SK-N-SH (cell line): ENCODE measurements at regions not wholly inside any gene's neighbourhood (a gene's known extent, or its start where the extent isn't known, plus 50 kb on each side); places are given as distances from the start of the nearest gene placed in this dataset.

ENCODE experiments used
- EP300 ChIP-seq, 2 experiments: IDR thresholded peaks; 2 replicates each; pipeline versions ENCODE4 v1.4.0 to v1.6.1; 2012; ENCODE audit warnings: borderline replicate concordance in 1 of 2, low read depth in 1 of 2, low read length in 1 of 2
- EZH2phosphoT487 ChIP-seq: fragments of 200-600 bp; sonication (generic); IDR thresholded peaks from 2 replicates; pipeline ENCODE4 v1.6.1; 2017; ENCODE audit warnings: low read depth, mixed run types, mild to moderate bottlenecking, antibody characterized with exemption, moderate library complexity, borderline replicate concordance
- GABPA ChIP-seq: IDR thresholded peaks from 2 replicates; pipeline ENCODE4 v1.4.0; 2012; ENCODE audit warnings: low read depth, mild to moderate bottlenecking
- RAD21 ChIP-seq: IDR thresholded peaks from 2 replicates; pipeline ENCODE4 v1.6.1; 2012; ENCODE audit warnings: mild to moderate bottlenecking, low read length
- RCOR1 ChIP-seq: fragments of 150-350 bp; IDR thresholded peaks from 2 replicates; pipeline ENCODE4 v1.6.1; 2017; ENCODE audit warnings: antibody characterized with exemption, low read length
- SIN3A ChIP-seq: IDR thresholded peaks from 2 replicates; pipeline ENCODE4 v1.6.1; 2012; ENCODE audit warnings: low read depth, mild to moderate bottlenecking, low read length, moderate library complexity, borderline replicate concordance
- TAF1 ChIP-seq: IDR thresholded peaks from 2 replicates; pipeline ENCODE4 v1.6.1; 2012; ENCODE audit warnings: low read depth, mild to moderate bottlenecking, low read length, moderate library complexity, borderline replicate concordance
- YY1 ChIP-seq: IDR thresholded peaks from 2 replicates; pipeline ENCODE4 v1.4.0; 2012; ENCODE audit warnings: low read depth, mild to moderate bottlenecking
- TF ChIP-seq, protein P1 (sequence below): fragments of 200-600 bp; sonication (generic); IDR thresholded peaks from 2 replicates; pipeline ENCODE4 v1.6.1; 2017; ENCODE audit warnings: antibody characterized with exemption, mild to moderate bottlenecking, moderate library complexity
- TF ChIP-seq, protein P2 (sequence below): fragments of 150-350 bp; IDR thresholded peaks from 2 replicates; pipeline ENCODE4 v1.6.1; 2016; ENCODE audit warnings: mild to moderate bottlenecking, low read depth, low read length
- TF ChIP-seq, protein P3 (sequence below): IDR thresholded peaks from 2 replicates; pipeline ENCODE4 v1.4.0; 2012; ENCODE audit warnings: low read depth, borderline replicate concordance
- TF ChIP-seq, protein P4 (sequence below): fragments of 150-350 bp; IDR thresholded peaks from 2 replicates; pipeline ENCODE4 v1.6.1; 2017; ENCODE audit warnings: antibody characterized with exemption, low read length, low read depth, borderline replicate concordance
- TF ChIP-seq, protein P5 (sequence below): IDR thresholded peaks from 2 replicates; pipeline ENCODE4 v1.4.0; 2012; ENCODE audit warnings: low read depth

DNA sequence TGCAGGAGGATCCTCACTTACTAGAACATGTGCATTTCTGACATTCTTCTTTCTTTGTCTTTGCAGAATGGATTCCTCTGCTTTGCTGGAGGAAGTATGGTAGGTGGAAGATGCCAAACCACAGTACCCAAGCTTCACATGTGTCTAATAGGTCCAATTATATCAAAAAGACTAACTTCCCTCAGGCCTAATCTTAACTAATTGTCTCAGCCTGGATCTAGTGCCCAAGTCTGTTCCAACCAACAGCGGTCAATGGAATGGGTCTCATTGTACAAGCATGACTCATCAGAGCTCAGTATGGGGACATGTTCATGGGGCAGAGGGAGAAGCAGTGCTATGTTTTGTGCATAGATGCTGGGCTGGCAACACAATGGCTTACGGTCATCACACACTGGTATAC, 81.6 kb upstream of the CSNK1A1L start:
- TF ChIP-seq TAF1: no peak
- TF ChIP-seq, protein P1, sequence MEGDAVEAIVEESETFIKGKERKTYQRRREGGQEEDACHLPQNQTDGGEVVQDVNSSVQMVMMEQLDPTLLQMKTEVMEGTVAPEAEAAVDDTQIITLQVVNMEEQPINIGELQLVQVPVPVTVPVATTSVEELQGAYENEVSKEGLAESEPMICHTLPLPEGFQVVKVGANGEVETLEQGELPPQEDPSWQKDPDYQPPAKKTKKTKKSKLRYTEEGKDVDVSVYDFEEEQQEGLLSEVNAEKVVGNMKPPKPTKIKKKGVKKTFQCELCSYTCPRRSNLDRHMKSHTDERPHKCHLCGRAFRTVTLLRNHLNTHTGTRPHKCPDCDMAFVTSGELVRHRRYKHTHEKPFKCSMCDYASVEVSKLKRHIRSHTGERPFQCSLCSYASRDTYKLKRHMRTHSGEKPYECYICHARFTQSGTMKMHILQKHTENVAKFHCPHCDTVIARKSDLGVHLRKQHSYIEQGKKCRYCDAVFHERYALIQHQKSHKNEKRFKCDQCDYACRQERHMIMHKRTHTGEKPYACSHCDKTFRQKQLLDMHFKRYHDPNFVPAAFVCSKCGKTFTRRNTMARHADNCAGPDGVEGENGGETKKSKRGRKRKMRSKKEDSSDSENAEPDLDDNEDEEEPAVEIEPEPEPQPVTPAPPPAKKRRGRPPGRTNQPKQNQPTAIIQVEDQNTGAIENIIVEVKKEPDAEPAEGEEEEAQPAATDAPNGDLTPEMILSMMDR: no peak
- TF ChIP-seq, protein P2, sequence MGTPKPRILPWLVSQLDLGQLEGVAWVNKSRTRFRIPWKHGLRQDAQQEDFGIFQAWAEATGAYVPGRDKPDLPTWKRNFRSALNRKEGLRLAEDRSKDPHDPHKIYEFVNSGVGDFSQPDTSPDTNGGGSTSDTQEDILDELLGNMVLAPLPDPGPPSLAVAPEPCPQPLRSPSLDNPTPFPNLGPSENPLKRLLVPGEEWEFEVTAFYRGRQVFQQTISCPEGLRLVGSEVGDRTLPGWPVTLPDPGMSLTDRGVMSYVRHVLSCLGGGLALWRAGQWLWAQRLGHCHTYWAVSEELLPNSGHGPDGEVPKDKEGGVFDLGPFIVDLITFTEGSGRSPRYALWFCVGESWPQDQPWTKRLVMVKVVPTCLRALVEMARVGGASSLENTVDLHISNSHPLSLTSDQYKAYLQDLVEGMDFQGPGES: no peak
- TF ChIP-seq, protein P3, sequence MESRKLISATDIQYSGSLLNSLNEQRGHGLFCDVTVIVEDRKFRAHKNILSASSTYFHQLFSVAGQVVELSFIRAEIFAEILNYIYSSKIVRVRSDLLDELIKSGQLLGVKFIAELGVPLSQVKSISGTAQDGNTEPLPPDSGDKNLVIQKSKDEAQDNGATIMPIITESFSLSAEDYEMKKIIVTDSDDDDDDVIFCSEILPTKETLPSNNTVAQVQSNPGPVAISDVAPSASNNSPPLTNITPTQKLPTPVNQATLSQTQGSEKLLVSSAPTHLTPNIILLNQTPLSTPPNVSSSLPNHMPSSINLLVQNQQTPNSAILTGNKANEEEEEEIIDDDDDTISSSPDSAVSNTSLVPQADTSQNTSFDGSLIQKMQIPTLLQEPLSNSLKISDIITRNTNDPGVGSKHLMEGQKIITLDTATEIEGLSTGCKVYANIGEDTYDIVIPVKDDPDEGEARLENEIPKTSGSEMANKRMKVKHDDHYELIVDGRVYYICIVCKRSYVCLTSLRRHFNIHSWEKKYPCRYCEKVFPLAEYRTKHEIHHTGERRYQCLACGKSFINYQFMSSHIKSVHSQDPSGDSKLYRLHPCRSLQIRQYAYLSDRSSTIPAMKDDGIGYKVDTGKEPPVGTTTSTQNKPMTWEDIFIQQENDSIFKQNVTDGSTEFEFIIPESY: no peak
- TF ChIP-seq, protein P4, sequence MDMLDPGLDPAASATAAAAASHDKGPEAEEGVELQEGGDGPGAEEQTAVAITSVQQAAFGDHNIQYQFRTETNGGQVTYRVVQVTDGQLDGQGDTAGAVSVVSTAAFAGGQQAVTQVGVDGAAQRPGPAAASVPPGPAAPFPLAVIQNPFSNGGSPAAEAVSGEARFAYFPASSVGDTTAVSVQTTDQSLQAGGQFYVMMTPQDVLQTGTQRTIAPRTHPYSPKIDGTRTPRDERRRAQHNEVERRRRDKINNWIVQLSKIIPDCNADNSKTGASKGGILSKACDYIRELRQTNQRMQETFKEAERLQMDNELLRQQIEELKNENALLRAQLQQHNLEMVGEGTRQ: no peak
- no peak for TF ChIP-seq SIN3A
- no peak for TF ChIP-seq RAD21
- no peak for TF ChIP-seq YY1
- no peak for TF ChIP-seq EP300 (IDR thresholded peaks at IDR 0.05; ENCODE audit: borderline replicate concordance in 1 of 2, low read depth in 1 of 2, low read length in 1 of 2)
- no peak for TF ChIP-seq EZH2phosphoT487
- TF ChIP-seq GABPA: no peak
- TF ChIP-seq RCOR1: no peak
- TF ChIP-seq, protein P5, sequence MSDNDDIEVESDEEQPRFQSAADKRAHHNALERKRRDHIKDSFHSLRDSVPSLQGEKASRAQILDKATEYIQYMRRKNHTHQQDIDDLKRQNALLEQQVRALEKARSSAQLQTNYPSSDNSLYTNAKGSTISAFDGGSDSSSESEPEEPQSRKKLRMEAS: no peak
